OCI-LY1 (cell line): ENCODE measurements at regions not wholly inside any gene's neighbourhood (a gene's known extent, or its start where the extent isn't known, plus 50 kb on each side); places are given as distances from the start of the nearest gene placed in this dataset.

Experiments
- H2AFZ ChIP-seq: fragments of 200-600 bp; sonication (generic), shearing (Covaris generic); 2 replicates; pipeline ENCODE4 v1.6.0; 2014; ENCODE audit warnings: antibody characterized with exemption, mild to moderate bottlenecking, low read length
- H3F3A ChIP-seq: fragments of 200-600 bp; sonication (generic), shearing (Covaris generic); 2 replicates; pipeline ENCODE4 v1.6.0; 2014; ENCODE audit warnings: mild to moderate bottlenecking, antibody characterized with exemption, low read length, moderate library complexity; ENCODE audit not compliant: insufficient read depth
- H3K27ac ChIP-seq: fragments of 200-600 bp; sonication (generic); 2 replicates; pipeline ENCODE4 v1.5.1; 2014; ENCODE audit warnings: low read length, mixed run types, mild to moderate bottlenecking, low read depth; ENCODE audit not compliant: poor library complexity, severe bottlenecking
- H3K27me3 ChIP-seq: fragments of 200-600 bp; sonication (generic); 2 replicates; pipeline ENCODE4 v1.6.0; 2014; ENCODE audit warnings: antibody characterized with exemption, mild to moderate bottlenecking, low read length, moderate library complexity; ENCODE audit not compliant: insufficient read depth
- H3K36me3 ChIP-seq: fragments of 200-600 bp; sonication (generic); 2 replicates; pipeline ENCODE4 v1.6.1; 2014; ENCODE audit warnings: mild to moderate bottlenecking, antibody characterized with exemption, low read length, moderate library complexity, mixed read lengths; ENCODE audit not compliant: insufficient read depth
- H3K4me1 ChIP-seq: fragments of 200-600 bp; sonication (generic); 2 replicates; pipeline ENCODE4 v1.5.1; 2014; ENCODE audit warnings: mild to moderate bottlenecking, low read length, moderate library complexity; ENCODE audit not compliant: insufficient read depth, severe bottlenecking
- H3K4me2 ChIP-seq: fragments of 200-600 bp; sonication (generic), shearing (Covaris generic); 2 replicates; pipeline ENCODE4 v1.6.1; 2014; ENCODE audit warnings: low read length
- H3K4me3 ChIP-seq: fragments of 200-600 bp; sonication (generic); 2 replicates; pipeline ENCODE4 v1.5.1; 2014; ENCODE audit warnings: low read length, low read depth, mild to moderate bottlenecking, mixed read lengths; ENCODE audit not compliant: poor library complexity, severe bottlenecking
- H3K79me2 ChIP-seq: fragments of 200-600 bp; shearing (Covaris generic); 2 replicates; pipeline ENCODE4 v1.6.1; 2016; ENCODE audit warnings: mixed run types, low read length, mixed read lengths; ENCODE audit not compliant: insufficient read depth
- H3K9ac ChIP-seq: fragments of 200-600 bp; sonication (generic), shearing (Covaris generic); 2 replicates; pipeline ENCODE4 v1.6.1; 2014; ENCODE audit warnings: mild to moderate bottlenecking, low read length, mixed read lengths
- H3K9me2 ChIP-seq: fragments of 200-600 bp; sonication (generic), shearing (Covaris generic); 2 replicates; pipeline ENCODE4 v1.6.1; 2014; ENCODE audit warnings: low read depth, mild to moderate bottlenecking, low read length, mixed read lengths
- H3K9me3 ChIP-seq: fragments of 200-600 bp; shearing (Covaris generic); 2 replicates; pipeline ENCODE4 v1.6.1; 2014; ENCODE audit warnings: low read length, mixed read lengths
- H4K20me1 ChIP-seq: fragments of 200-600 bp; sonication (generic), shearing (Covaris generic); 2 replicates; pipeline ENCODE4 v1.6.0; 2016; ENCODE audit warnings: mild to moderate bottlenecking, low read length; ENCODE audit not compliant: insufficient read depth
- CTCF ChIP-seq: fragments of 200-600 bp; sonication (generic), shearing (Covaris generic); IDR thresholded peaks from 2 replicates; pipeline ENCODE4 v1.5.1; 2017; ENCODE audit warnings: mild to moderate bottlenecking, antibody characterized with exemption, low read length, moderate library complexity, mixed read lengths
- EZH2 ChIP-seq: fragments of 200-600 bp; sonication (generic), shearing (Covaris generic); IDR thresholded peaks from 2 replicates; pipeline ENCODE4 v1.8.0; 2017; ENCODE audit warnings: borderline replicate concordance, mixed run types, mild to moderate bottlenecking, antibody characterized with exemption, low read length, moderate library complexity, mixed read lengths

- Histone ChIP-seq H3K36me3 (no peaks in the 10 kb centered on the region), H3K9me3 (no peaks in the 10 kb centered on the region)
- no peak for TF ChIP-seq CTCF
- TF ChIP-seq EZH2, result no peak
Measured at GRCh38 chr9:82412586-82413305, 424.2 kb downstream of the SPATA31D1 start.

DNA sequence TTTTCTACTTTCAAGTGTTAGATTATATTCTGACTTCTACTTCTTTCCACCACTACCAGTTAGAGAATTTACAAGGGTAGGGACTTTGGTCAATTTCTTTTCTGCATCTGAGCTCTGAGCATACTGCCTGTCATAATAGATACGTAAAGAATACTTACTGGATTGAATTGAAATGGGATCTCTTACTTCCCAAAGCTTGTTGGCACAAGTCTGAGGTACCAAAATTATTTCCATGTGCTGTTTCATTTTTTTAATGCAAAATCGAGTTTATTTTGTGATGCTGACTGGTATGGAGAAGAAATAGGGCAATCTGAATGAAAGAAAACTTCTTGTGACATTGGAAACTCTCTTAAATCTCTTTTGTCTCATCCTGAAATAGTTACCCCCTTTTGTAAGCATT lies 428.9 kb downstream of the SPATA31D1 start:
- H3K4me2 ChIP-seq, result no peak overlapping the region

More at GRCh38 chr9:82412586-82413305, 424.2 kb downstream of the SPATA31D1 start:
- H3K9ac ChIP-seq, result no peak overlapping the region
- no peak overlapping the region for H3K4me3 ChIP-seq
- H3K79me2 ChIP-seq, result no peaks in the 10 kb centered on the region
- no peak overlapping the region for H3K27ac ChIP-seq
- no peaks in the 10 kb centered on the region for H3F3A ChIP-seq
- no peaks in the 10 kb centered on the region for H4K20me1 ChIP-seq
- no peaks in the 10 kb centered on the region for H3K27me3 ChIP-seq
- H3K4me1 ChIP-seq, result peaks cover 3% of the 10 kb centered on the region
- no peak overlapping the region for H3K4me2 ChIP-seq
- no peaks in the 10 kb centered on the region for H3K9me2 ChIP-seq
- H2AFZ ChIP-seq, result no peak overlapping the region

GRCh38 chr9:82418334-82418733 lies 429.8 kb downstream of the SPATA31D1 start:
- H3K27ac ChIP-seq, result no peak overlapping the region
- H3K4me1 ChIP-seq, result peaks cover 11% of the 10 kb centered on the region
- H2AFZ ChIP-seq, result peak overlapping the region; percentile 63; the same call in 1 of the 2 replicates
- no peak overlapping the region for H3K4me3 ChIP-seq
- H3K79me2 ChIP-seq, result no peaks in the 10 kb centered on the region
- H3K9me2 ChIP-seq, result no peaks in the 10 kb centered on the region
- H3K4me2 ChIP-seq, result no peak overlapping the region; the same call in 1 of the 2 replicates
- H3K9me3 ChIP-seq, result no peaks in the 10 kb centered on the region
- H3F3A ChIP-seq, result no peaks in the 10 kb centered on the region
- no peaks in the 10 kb centered on the region for H3K27me3 ChIP-seq
- TF ChIP-seq CTCF (no peak), EZH2 (no peak)
- H3K9ac ChIP-seq, result no peak overlapping the region
- H3K36me3 ChIP-seq, result no peaks in the 10 kb centered on the region; the same call in 1 of the 2 replicates
- H4K20me1 ChIP-seq, result no peaks in the 10 kb centered on the region

More for the DNA sequence above, 428.9 kb downstream of the SPATA31D1 start:
- no peak overlapping the region for H3K9ac ChIP-seq
- no peaks in the 10 kb centered on the region for H3K9me2 ChIP-seq
- H4K20me1 ChIP-seq, result no peaks in the 10 kb centered on the region
- TF ChIP-seq EZH2 (no peak), CTCF (no peak)
- H3K4me3 ChIP-seq, result no peak overlapping the region
- H3K4me1 ChIP-seq, result peaks cover 11% of the 10 kb centered on the region
- H3K27me3 ChIP-seq, result no peaks in the 10 kb centered on the region
- H3F3A ChIP-seq, result no peaks in the 10 kb centered on the region
- H3K36me3 ChIP-seq, result no peaks in the 10 kb centered on the region; the same call in 1 of the 2 replicates
- no peaks in the 10 kb centered on the region for H3K79me2 ChIP-seq
- no peaks in the 10 kb centered on the region for H3K9me3 ChIP-seq
- no peak overlapping the region for H3K27ac ChIP-seq
- H2AFZ ChIP-seq, result peak overlapping the region; percentile 83; the same call in 1 of the 2 replicates
